Duodenal mucosa (tissue), 2 donors: ENCODE measurements at regions not wholly inside any gene's neighbourhood (a gene's known extent, or its start where the extent isn't known, plus 50 kb on each side); places are given as distances from the start of the nearest gene placed in this dataset.

Experiments used
- H3K27ac ChIP-seq: one replicate; pipeline ENCODE4 v1.7.0; 2013; ENCODE audit warnings: low read depth, low read length
- H3K27me3 ChIP-seq, 2 donors: one replicate each; pipeline ENCODE4 v1.7.0; 2013; ENCODE audit warnings: low read length in 2 of 2, control low read depth in 1 of 2; ENCODE audit not compliant: insufficient read depth in 2 of 2, control insufficient read depth in 1 of 2
- H3K36me3 ChIP-seq, 2 donors: one replicate each; pipeline ENCODE4 v1.7.0; 2013; ENCODE audit warnings: low read length in 2 of 2, control low read depth in 1 of 2; ENCODE audit not compliant: insufficient read depth in 2 of 2, control insufficient read depth in 1 of 2
- H3K4me1 ChIP-seq, 2 donors: one replicate each; pipeline ENCODE4 v1.7.0; 2013; ENCODE audit warnings: low read length in 2 of 2, control low read depth in 1 of 2; ENCODE audit not compliant: insufficient read depth in 2 of 2, control insufficient read depth in 1 of 2
- H3K4me3 ChIP-seq, 2 donors: one replicate each; pipeline ENCODE4 v1.7.0; 2013; ENCODE audit warnings: low read length in 2 of 2, low read depth in 1 of 2
- H3K9ac ChIP-seq, 2 donors: one replicate each; pipeline ENCODE4 v1.7.0; 2013; ENCODE audit warnings: low read length in 2 of 2, low read depth in 1 of 2
- H3K9me3 ChIP-seq, 2 donors: one replicate each; pipeline ENCODE4 v1.7.0; 2013; ENCODE audit warnings: low read length in 2 of 2, control low read depth in 1 of 2; ENCODE audit not compliant: control insufficient read depth in 1 of 2

DNA sequence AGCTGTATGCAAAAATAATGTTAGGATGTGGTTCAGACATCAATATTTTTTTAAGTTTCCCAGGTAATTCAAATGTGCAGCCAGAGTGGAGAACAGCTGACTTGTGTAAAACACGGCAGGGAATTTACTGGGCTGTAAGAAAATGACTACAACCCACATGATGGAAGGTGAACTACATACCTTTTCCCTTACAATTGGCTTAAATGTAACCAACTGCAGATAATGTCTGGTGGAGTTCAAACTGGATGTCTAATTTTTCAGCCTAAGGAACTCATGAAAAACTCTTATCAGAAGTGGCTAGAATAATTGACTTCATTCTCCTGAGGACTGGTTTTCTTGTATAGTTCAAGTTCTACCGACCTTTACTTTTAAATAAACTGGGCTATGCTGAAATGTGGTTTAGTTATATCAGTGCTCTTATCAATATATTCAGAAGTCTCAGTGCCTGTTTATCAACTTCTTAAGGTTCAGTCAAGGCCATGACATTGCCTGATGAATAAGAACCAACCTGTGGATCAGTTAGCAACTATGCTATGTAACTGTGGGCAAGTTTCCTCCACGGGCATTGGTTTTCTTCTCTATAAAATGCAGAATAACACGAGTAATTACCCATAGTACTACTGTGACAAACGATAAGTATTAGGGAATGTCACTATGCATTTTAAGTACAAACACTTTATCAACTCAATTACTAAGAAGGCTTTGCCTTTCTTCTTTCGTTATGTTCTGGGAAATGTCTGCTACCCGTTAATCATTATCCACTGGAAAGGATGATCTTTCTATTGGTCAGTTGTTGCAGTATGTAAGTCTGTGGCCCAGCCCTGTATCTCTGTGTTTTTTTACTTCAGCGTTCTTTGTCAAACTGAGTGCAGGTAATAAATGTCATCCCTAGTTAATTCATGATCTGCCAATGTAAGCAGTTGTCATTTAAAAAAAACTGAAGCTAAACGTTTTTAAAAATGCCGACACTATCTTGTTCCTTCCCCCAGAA lies 181.6 kb downstream of the PCDH7 start:
- H3K4me1 ChIP-seq: peaks cover 8 to 19% of the 10 kb centered on the region in 2 donors
- no peaks in the 10 kb centered on the region for H3K9me3 ChIP-seq
- H3K27ac ChIP-seq: no peak overlapping the region
- no peaks in the 10 kb centered on the region for H3K27me3 ChIP-seq
- H3K4me3 ChIP-seq: peak overlapping the region; percentile 12 to 21
- no peak overlapping the region for H3K9ac ChIP-seq
- no peaks in the 10 kb centered on the region for H3K36me3 ChIP-seq

DNA sequence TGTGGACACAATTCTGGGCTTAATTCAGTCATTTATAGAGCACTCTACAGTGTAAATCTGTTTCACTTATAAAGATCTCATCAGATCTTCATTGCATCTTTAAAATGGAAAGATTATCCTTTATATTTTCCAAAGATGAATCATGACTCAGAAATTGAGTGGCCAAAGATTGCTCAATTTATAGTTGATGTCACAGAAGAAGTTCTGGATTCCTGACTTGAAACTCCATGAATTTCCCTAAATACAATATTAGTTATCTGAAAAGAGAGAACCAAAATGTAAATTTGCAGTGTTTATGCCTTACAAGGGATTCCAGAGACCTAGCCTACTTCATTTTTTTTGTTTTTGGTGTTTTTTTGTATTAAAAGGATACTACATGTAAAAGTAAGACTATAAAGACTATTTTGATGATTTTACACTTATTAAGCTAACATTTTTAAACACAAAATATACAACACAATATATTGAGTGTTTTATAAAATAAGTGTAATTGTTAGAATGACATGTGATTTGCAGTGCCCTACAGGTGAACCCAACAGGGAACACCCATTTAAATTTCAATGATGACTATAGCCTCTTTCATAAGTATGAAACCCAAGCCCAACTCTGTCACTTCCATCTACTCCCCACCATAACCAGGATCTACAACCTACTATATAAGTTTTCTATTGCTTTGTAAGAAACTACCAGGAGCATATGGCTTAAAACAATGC lies 183.5 kb downstream of the PCDH7 start:
- Histone ChIP-seq H3K27ac (no peak overlapping the region), H3K36me3 (no peaks in the 10 kb centered on the region)

DNA sequence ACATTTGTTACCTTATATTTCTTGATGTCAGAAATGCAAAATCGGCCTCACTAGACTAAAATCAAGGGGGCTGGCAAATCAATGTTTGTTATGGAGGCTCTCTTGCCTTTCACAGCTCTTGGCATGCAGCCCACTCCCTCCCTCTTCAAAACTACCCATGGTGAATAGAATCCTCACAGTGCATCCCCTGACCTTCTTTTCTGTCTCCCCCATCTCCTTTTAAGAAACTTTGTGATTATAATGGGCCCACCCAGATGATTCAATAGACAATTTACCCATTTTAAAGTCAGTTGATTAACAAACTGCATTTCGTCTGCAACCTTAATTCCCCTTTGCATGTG lies 184.0 kb downstream of the PCDH7 start:
- H3K4me1 ChIP-seq: peaks cover 8 to 19% of the 10 kb centered on the region in 2 donors
- no peaks in the 10 kb centered on the region for H3K9me3 ChIP-seq
- H3K9ac ChIP-seq: no peak overlapping the region
- no peak overlapping the region for H3K27ac ChIP-seq
- no peaks in the 10 kb centered on the region for H3K36me3 ChIP-seq
- H3K4me3 ChIP-seq: peak overlapping the region in 1 of 2 donors; percentile 38
- no peaks in the 10 kb centered on the region for H3K27me3 ChIP-seq

More for the DNA sequence above, 183.5 kb downstream of the PCDH7 start:
- no peaks in the 10 kb centered on the region for H3K9me3 ChIP-seq
- H3K4me1 ChIP-seq: peaks cover 8 to 19% of the 10 kb centered on the region in 2 donors
- H3K9ac ChIP-seq: no peak overlapping the region
- H3K4me3 ChIP-seq: no peak overlapping the region
- no peaks in the 10 kb centered on the region for H3K27me3 ChIP-seq

- H3K9me3 ChIP-seq: no peaks in the 10 kb centered on the region
- no peaks in the 10 kb centered on the region for H3K36me3 ChIP-seq
- no peak overlapping the region for H3K27ac ChIP-seq
- no peak overlapping the region for H3K9ac ChIP-seq
- H3K27me3 ChIP-seq: no peaks in the 10 kb centered on the region
- H3K4me3 ChIP-seq: no peak overlapping the region
- H3K4me1 ChIP-seq: peaks cover 8 to 19% of the 10 kb centered on the region in 2 donors
These were observed 184.4 kb downstream of the PCDH7 start for GRCh38 chr4:30904588-30904987.

DNA sequence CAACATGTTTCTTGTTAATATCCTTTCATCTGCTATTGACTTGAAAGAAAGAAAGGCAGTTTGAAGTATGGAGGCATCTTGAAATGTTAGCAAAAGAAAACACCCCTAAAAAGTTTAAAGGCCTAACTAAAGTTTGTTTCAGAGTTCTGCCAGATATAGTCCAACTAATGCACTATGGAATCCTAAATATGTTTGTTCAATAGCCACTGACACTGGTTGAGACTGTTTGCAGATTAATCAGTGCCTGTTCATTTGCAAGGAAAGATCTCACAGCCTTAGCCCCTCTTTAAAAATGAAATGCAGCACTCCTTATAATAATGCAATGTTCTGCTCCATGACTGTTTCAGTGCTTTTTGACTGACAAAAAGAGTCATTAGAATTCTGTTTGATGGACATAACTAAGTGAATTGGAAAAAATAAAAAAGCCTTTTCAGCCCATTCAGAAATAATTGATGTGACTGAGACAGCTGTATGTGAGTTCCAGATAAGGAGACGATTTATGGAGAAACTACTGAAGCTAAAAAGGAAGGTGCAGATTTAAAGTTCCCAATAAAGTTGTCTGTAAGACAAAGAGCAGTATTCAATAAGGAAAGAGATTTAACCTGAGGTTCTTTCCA lies 192.0 kb downstream of the PCDH7 start:
- Histone ChIP-seq H3K9ac (no peak overlapping the region), H3K27me3 (no peaks in the 10 kb centered on the region), H3K4me1 (no peaks in the 10 kb centered on the region), H3K4me3 (no peak overlapping the region), H3K9me3 (no peaks in the 10 kb centered on the region), H3K27ac (no peak overlapping the region), H3K36me3 (no peaks in the 10 kb centered on the region)

GRCh38 chr4:30916337-30917274 lies 196.4 kb downstream of the PCDH7 start:
- H3K4me3 ChIP-seq: no peak overlapping the region
- H3K27me3 ChIP-seq: no peaks in the 10 kb centered on the region
- H3K9ac ChIP-seq: no peak overlapping the region
- H3K36me3 ChIP-seq: no peaks in the 10 kb centered on the region
- no peaks in the 10 kb centered on the region for H3K4me1 ChIP-seq
- H3K27ac ChIP-seq: no peak overlapping the region
- H3K9me3 ChIP-seq: no peaks in the 10 kb centered on the region

DNA sequence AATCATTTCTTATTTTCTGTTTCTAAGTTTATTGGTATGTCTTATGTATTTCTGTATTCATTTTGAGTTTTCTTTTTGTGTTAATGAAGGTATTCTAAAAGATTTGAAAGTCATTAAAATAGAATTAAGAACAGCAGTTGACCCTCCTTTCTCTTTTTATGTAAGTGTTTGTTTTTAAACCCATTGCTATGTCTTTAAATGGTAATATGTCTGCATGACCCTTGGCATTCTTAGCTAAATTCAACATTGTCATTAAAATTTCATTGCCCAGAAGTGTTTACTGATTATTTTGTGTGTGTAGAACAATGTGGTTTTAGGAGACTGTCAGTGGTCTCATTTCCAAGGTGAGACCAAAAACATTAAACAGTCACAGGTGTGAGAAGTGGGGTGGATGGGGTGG lies 197.8 kb downstream of the PCDH7 start:
- Histone ChIP-seq H3K9ac (no peak overlapping the region), H3K36me3 (no peaks in the 10 kb centered on the region), H3K4me3 (no peak overlapping the region), H3K27ac (no peak overlapping the region), H3K27me3 (no peaks in the 10 kb centered on the region), H3K9me3 (no peaks in the 10 kb centered on the region), H3K4me1 (no peaks in the 10 kb centered on the region)

DNA sequence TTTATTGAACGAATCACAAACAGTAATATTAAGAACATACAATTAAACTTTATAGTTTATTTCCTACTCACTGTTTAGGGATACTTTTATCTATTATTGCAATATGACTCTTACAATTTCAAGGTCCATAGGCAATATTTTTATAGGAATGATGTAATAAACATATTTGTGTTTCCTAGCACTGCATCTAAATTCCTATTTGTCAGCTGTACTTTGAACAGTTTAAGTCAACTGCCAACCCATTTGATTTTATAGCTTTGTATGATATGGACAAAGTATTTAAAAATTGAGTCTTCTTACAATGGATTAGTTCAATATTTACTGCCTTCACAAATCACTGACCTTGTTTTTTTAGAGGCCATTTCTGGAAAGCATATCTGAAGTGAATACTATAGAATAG lies 199.3 kb downstream of the PCDH7 start:
- no peaks in the 10 kb centered on the region for H3K27me3 ChIP-seq
- H3K27ac ChIP-seq: no peak overlapping the region
- no peaks in the 10 kb centered on the region for H3K4me1 ChIP-seq
- no peak overlapping the region for H3K9ac ChIP-seq
- no peaks in the 10 kb centered on the region for H3K36me3 ChIP-seq
- no peak overlapping the region for H3K4me3 ChIP-seq
- no peaks in the 10 kb centered on the region for H3K9me3 ChIP-seq

- no peak overlapping the region for H3K27ac ChIP-seq
These were observed 199.9 kb downstream of the PCDH7 start for GRCh38 chr4:30920043-30920442.

More at GRCh38 chr4:30920043-30920442, 199.9 kb downstream of the PCDH7 start:
- Histone ChIP-seq H3K36me3 (no peaks in the 10 kb centered on the region), H3K4me3 (no peak overlapping the region), H3K9me3 (no peaks in the 10 kb centered on the region), H3K27me3 (no peaks in the 10 kb centered on the region), H3K4me1 (no peaks in the 10 kb centered on the region), H3K9ac (no peak overlapping the region)
